ENCODE measurements at regions not wholly inside any gene's neighbourhood (a gene's known extent, or its start where the extent isn't known, plus 50 kb on each side); places are given as distances from the start of the nearest gene placed in this dataset.

- Histone ChIP-seq H3K27me3 (ENCODE audit: control insufficient read depth, low read length) (no peaks in the 10 kb centered on the region), H3K4me1 (ENCODE audit: control insufficient read depth, low read length) (no peaks in the 10 kb centered on the region), H3K36me3 (ENCODE audit: control insufficient read depth, low read length) (no peaks in the 10 kb centered on the region), H3K9me2 (replicated peaks; ENCODE audit: control insufficient read depth, low read length) (no peaks in the 10 kb centered on the region), H3K27ac (ENCODE audit: low read depth, low read length) (no peak overlapping the region), H3K79me2 (ENCODE audit: control insufficient read depth, low read length) (no peaks in the 10 kb centered on the region), H3F3A (ENCODE audit: control insufficient read depth, insufficient read depth) (no peaks in the 10 kb centered on the region), H3K9me3 (ENCODE audit: control insufficient read depth, insufficient read depth, low read length) (no peaks in the 10 kb centered on the region), H3K4me3 (ENCODE audit: low read length) (no peak overlapping the region), H3K4me2 (ENCODE audit: low read length) (no peak overlapping the region), H4K20me1 (ENCODE audit: control insufficient read depth, insufficient read depth, low read depth, low read length) (no peaks in the 10 kb centered on the region)
- TF ChIP-seq CTCF (IDR thresholded peaks at IDR 0.05; ENCODE audit: low read depth, low read length, poor library complexity, severe bottlenecking) (no peak), EZH2phosphoT487 (IDR thresholded peaks at IDR 0.05; ENCODE audit: borderline replicate concordance, low read length) (no peak)
Observed at GRCh38 chr16:80283466-80284392, 257.1 kb upstream of the DYNLRB2 start.

GRCh38 chr16:80280557-80280956 is 260.2 kb upstream of the DYNLRB2 start:
- Histone ChIP-seq H3K4me2 (ENCODE audit: low read length) (no peak overlapping the region), H4K20me1 (ENCODE audit: control insufficient read depth, insufficient read depth, low read depth, low read length) (no peaks in the 10 kb centered on the region), H3K27me3 (ENCODE audit: control insufficient read depth, low read length) (no peaks in the 10 kb centered on the region), H3K4me1 (ENCODE audit: control insufficient read depth, low read length) (no peaks in the 10 kb centered on the region), H3K36me3 (ENCODE audit: control insufficient read depth, low read length) (no peaks in the 10 kb centered on the region), H3K9me2 (replicated peaks; ENCODE audit: control insufficient read depth, low read length) (no peaks in the 10 kb centered on the region), H3F3A (ENCODE audit: control insufficient read depth, insufficient read depth) (no peaks in the 10 kb centered on the region), H3K4me3 (ENCODE audit: low read length) (no peak overlapping the region), H3K9me3 (ENCODE audit: control insufficient read depth, insufficient read depth, low read length) (no peaks in the 10 kb centered on the region), H3K79me2 (ENCODE audit: control insufficient read depth, low read length) (no peaks in the 10 kb centered on the region), H3K27ac (ENCODE audit: low read depth, low read length) (no peak overlapping the region)
- no peak for TF ChIP-seq CTCF (IDR thresholded peaks at IDR 0.05; ENCODE audit: low read depth, low read length, poor library complexity, severe bottlenecking)
- TF ChIP-seq EZH2phosphoT487 (IDR thresholded peaks at IDR 0.05; ENCODE audit: borderline replicate concordance, low read length) = no peak

- H3K9me3 ChIP-seq (ENCODE audit: control insufficient read depth, insufficient read depth, low read length) = no peaks in the 10 kb centered on the region
- no peaks in the 10 kb centered on the region for H4K20me1 ChIP-seq (ENCODE audit: control insufficient read depth, insufficient read depth, low read depth, low read length)
- H3K36me3 ChIP-seq (ENCODE audit: control insufficient read depth, low read length) = no peaks in the 10 kb centered on the region
- no peak for TF ChIP-seq CTCF (IDR thresholded peaks at IDR 0.05; ENCODE audit: low read depth, low read length, poor library complexity, severe bottlenecking)
- TF ChIP-seq EZH2phosphoT487 (IDR thresholded peaks at IDR 0.05; ENCODE audit: borderline replicate concordance, low read length) = no peak
- H3K79me2 ChIP-seq (ENCODE audit: control insufficient read depth, low read length) = no peaks in the 10 kb centered on the region
- no peaks in the 10 kb centered on the region for H3K9me2 ChIP-seq (replicated peaks; ENCODE audit: control insufficient read depth, low read length)
- H3K27me3 ChIP-seq (ENCODE audit: control insufficient read depth, low read length) = no peaks in the 10 kb centered on the region
- no peak overlapping the region for H3K27ac ChIP-seq (ENCODE audit: low read depth, low read length)
- H3K4me1 ChIP-seq (ENCODE audit: control insufficient read depth, low read length) = no peaks in the 10 kb centered on the region
- H3K4me2 ChIP-seq (ENCODE audit: low read length) = no peak overlapping the region
- H3K4me3 ChIP-seq (ENCODE audit: low read length) = no peak overlapping the region
- H3F3A ChIP-seq (ENCODE audit: control insufficient read depth, insufficient read depth) = no peaks in the 10 kb centered on the region
Observed at GRCh38 chr16:80279656-80280055, 261.1 kb upstream of the DYNLRB2 start.

Measured in DOHH2 (cell line).